ENCODE measurements at regions not wholly inside any gene's neighbourhood (a gene's known extent, or its start where the extent isn't known, plus 50 kb on each side); places are given as distances from the start of the nearest gene placed in this dataset.
"Not testable (repeated sequence)": the region's sequence is repeated elsewhere in the genome, so short reads cannot be mapped to it uniquely, and the experiment has no call there.

DNA sequence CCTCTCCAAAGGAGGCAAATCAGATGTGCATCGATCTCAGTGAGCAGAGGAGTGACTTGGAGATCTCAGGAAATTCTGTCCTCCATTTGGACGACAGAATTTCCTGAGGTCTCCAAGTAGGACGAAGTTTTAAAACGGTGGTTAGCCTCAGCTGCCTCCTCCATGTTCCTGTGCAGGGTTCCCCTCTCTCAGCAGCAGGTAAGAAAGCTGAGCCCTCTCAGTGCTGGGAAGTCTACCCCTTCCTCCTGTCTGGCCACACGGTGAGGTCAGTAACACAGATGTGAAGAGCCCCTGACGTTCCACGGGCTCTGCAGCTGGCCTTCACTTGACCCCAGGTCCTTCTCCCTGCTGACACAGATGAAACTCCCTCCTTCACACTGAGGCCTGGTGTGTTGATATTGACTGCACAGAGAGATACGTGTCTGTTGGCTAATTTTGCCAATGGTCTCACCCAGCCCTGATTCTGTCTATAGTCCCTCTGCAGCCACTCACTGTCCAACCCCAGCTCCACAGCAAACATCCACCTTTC lies 607.4 kb upstream of the B3GAT1 start:
- TF ChIP-seq POLR2AphosphoS5 (IDR thresholded peaks at IDR 0.05): no peak
- 73% methylated on average over 8 of the region's 8 CpGs for WGBS
- intact Hi-C loops (cut with DNase I): no loop called here
- H3K4me1 ChIP-seq (replicated peaks): no peaks in the 10 kb centered on the region
- no peak overlapping the region for H3K4me3 ChIP-seq
- DNase-seq (ENCODE audit: low spot score): no peak
- no peaks in the 10 kb centered on the region for H3K36me3 ChIP-seq
- H3K27me3 ChIP-seq (replicated peaks; ENCODE audit: insufficient read depth): no peaks in the 10 kb centered on the region
- H3K9me3 ChIP-seq: peaks cover 4% of the 10 kb centered on the region
- no peak overlapping the region for H3K27ac ChIP-seq

DNA sequence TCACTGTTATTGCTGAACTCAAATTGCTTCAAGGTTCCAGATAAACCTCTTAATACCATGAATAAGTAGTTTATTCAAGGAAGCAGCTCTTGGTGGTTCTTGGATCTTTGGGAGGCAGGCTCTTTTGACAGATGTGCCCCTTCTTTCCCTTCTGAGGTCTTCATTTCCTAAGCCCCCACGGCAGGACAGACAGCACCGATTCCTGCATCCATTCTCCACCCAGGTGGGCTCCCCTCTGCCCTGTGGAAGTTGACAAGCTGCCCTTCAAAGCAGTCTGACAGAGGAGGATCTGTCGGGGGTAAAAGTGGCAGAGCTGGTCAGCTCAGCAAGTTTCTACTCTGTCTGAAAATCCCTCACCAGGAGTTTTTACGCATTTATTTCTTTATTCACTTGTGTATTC lies 605.3 kb upstream of the B3GAT1 start:
- DNase-seq (ENCODE audit: low spot score): no peak
- H3K4me1 ChIP-seq (replicated peaks): no peaks in the 10 kb centered on the region
- intact Hi-C loops (cut with DNase I): no loop called here
- H3K27me3 ChIP-seq (replicated peaks; ENCODE audit: insufficient read depth): no peaks in the 10 kb centered on the region
- no peaks in the 10 kb centered on the region for H3K36me3 ChIP-seq
- H3K4me3 ChIP-seq: no peak overlapping the region
- WGBS: 64% methylated on average over 4 of the region's 4 CpGs
- TF ChIP-seq, protein P1, sequence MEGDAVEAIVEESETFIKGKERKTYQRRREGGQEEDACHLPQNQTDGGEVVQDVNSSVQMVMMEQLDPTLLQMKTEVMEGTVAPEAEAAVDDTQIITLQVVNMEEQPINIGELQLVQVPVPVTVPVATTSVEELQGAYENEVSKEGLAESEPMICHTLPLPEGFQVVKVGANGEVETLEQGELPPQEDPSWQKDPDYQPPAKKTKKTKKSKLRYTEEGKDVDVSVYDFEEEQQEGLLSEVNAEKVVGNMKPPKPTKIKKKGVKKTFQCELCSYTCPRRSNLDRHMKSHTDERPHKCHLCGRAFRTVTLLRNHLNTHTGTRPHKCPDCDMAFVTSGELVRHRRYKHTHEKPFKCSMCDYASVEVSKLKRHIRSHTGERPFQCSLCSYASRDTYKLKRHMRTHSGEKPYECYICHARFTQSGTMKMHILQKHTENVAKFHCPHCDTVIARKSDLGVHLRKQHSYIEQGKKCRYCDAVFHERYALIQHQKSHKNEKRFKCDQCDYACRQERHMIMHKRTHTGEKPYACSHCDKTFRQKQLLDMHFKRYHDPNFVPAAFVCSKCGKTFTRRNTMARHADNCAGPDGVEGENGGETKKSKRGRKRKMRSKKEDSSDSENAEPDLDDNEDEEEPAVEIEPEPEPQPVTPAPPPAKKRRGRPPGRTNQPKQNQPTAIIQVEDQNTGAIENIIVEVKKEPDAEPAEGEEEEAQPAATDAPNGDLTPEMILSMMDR (IDR thresholded peaks at IDR 0.05): no peak
- TF ChIP-seq POLR2AphosphoS5 (IDR thresholded peaks at IDR 0.05) (no peak), POLR2A (IDR thresholded peaks at IDR 0.05) (no peak)
- peaks cover 4% of the 10 kb centered on the region for H3K9me3 ChIP-seq
- H3K27ac ChIP-seq: no peak overlapping the region

DNA sequence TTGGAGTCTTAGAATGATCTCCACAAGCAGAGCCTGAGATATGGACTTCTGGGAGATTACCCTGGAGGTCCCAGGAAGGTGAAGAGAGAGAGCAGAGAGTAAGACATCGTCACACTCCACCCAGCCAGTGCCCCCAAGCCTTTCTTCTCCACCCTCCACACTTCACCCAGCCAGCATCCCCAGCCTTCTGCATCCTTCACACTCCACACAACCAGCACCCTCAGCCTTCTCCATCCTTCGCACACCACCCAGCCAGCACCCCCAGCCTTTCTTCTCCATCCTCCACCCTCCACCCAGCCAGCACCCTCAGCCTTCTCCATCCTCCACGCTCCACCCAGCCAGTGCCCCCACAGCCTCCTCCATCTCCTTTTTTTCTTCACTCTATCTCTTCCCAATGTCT lies 603.9 kb upstream of the B3GAT1 start:
- DNase-seq (ENCODE audit: low spot score): no peak
- no peaks in the 10 kb centered on the region for H3K4me1 ChIP-seq (replicated peaks)
- peaks cover 4% of the 10 kb centered on the region for H3K9me3 ChIP-seq
- TF ChIP-seq POLR2A (IDR thresholded peaks at IDR 0.05) (no peak), POLR2AphosphoS5 (IDR thresholded peaks at IDR 0.05) (no peak)
- TF ChIP-seq, protein P1 (IDR thresholded peaks at IDR 0.05): no peak
- no peaks in the 10 kb centered on the region for H3K36me3 ChIP-seq
- 85% methylated on average over 3 of the region's 3 CpGs for WGBS
- intact Hi-C loops (cut with DNase I): no loop called here
- no peak overlapping the region for H3K27ac ChIP-seq
- no peaks in the 10 kb centered on the region for H3K27me3 ChIP-seq (replicated peaks; ENCODE audit: insufficient read depth)
- H3K4me3 ChIP-seq: no peak overlapping the region

DNA sequence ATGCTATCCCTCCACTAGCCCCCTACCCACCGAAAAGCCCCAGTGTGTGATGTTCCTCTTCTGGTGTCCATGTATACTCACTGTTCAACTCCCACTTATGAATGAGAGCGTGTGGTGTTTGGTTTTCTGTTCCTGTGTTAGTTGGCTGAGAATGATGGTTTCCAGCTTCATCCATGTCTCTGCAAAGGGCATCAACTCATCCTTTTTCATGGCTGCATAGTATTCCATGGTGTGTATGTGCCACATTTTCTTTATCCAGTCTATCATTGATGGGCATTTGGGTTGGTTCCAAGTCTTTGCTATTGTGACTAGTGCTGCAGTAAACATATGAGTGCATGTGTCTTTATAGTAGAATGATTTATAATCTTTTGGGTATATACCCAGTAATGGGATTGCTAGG lies 599.3 kb upstream of the B3GAT1 start:
- DNase-seq (ENCODE audit: low spot score); H3K36me3 ChIP-seq; H3K27me3 ChIP-seq (replicated peaks; ENCODE audit: insufficient read depth); H3K27ac ChIP-seq; H3K9me3 ChIP-seq; H3K4me1 ChIP-seq (replicated peaks); intact Hi-C loops (cut with DNase I); H3K4me3 ChIP-seq: not testable (repeated sequence)
- WGBS: 96% methylated on average over 2 of the region's 2 CpGs

DNA sequence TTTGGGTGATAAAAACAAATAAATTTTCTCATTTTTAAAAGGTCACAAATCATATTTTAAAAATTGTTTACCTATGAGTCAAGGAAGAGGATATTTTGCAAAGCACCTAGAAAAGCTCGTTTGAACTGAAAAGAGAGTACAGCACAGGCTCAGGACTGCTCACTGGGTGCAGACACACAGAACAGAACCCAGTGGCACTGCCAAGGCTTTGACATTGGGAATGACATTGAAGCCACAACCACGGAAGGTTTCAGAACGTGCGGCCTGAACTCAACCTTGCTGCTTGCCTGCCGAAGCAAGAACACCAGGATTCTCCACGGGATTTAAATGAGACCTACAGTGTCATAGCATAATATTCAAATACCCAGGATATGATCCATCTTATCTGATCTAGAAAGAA lies 597.1 kb upstream of the B3GAT1 start:
- no peaks in the 10 kb centered on the region for H3K4me1 ChIP-seq (replicated peaks)
- no peaks in the 10 kb centered on the region for H3K9me3 ChIP-seq
- no peak overlapping the region for H3K27ac ChIP-seq
- DNase-seq (ENCODE audit: low spot score): no peak
- TF ChIP-seq POLR2A (IDR thresholded peaks at IDR 0.05) (no peak), POLR2AphosphoS5 (IDR thresholded peaks at IDR 0.05) (no peak)
- TF ChIP-seq, protein P1 (IDR thresholded peaks at IDR 0.05): no peak
- H3K36me3 ChIP-seq: no peaks in the 10 kb centered on the region
- intact Hi-C loops (cut with DNase I): no loop called here
- H3K27me3 ChIP-seq (replicated peaks; ENCODE audit: insufficient read depth): no peaks in the 10 kb centered on the region
- H3K4me3 ChIP-seq: no peak overlapping the region
- WGBS: 68% methylated on average over 6 of the region's 6 CpGs

DNA sequence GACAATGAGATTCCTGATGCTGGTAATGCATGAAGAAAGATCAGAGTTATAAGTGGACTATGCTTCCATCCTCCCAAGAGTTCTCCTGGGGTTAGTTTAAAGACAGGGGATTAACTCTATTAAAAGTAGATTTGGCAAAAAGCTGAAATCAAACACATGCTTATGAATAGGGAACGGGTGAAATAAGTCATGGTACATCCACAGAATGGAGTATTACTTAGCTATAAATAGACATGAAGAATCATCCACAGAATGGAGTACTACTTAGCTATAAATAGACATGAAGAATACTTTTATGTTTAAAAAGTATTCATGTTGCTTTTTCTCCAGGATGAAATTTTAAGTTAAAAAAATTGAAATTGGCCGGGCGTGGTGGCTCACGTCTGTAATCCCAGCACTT lies 596.4 kb upstream of the B3GAT1 start:
- Histone ChIP-seq H3K4me1 (replicated peaks) (no peaks in the 10 kb centered on the region), H3K36me3 (no peaks in the 10 kb centered on the region), H3K9me3 (no peaks in the 10 kb centered on the region), H3K4me3 (no peak overlapping the region), H3K27me3 (replicated peaks; ENCODE audit: insufficient read depth) (no peaks in the 10 kb centered on the region), H3K27ac (no peak overlapping the region)
- 88% methylated on average over 4 of the region's 4 CpGs for WGBS
- intact Hi-C loops (cut with DNase I): no loop called here
- no peak for DNase-seq (ENCODE audit: low spot score)
- TF ChIP-seq, protein P1 (IDR thresholded peaks at IDR 0.05): no peak
- TF ChIP-seq POLR2AphosphoS5 (IDR thresholded peaks at IDR 0.05): no peak
- TF ChIP-seq POLR2A (IDR thresholded peaks at IDR 0.05): no peak

Data from prostate gland (tissue), 2 donors.